GM23338 (cell line): ENCODE measurements at regions not wholly inside any gene's neighbourhood (a gene's known extent, or its start where the extent isn't known, plus 50 kb on each side); places are given as distances from the start of the nearest gene placed in this dataset.

Source experiments
- ATAC-seq: fragments of 200-7000 bp; cut with Tn5 transposase; 3 replicates; pipeline ENCODE4 v1.9.1; 2020
- DNase-seq: peaks from one replicate; pipeline ENCODE4 v3.0.0-alpha.2; 2015; ENCODE audit warnings: low spot score
- H2AFZ ChIP-seq: fragments of 200-600 bp; sonication (generic); 2 replicates; pipeline ENCODE4 v1.8.0; 2016; ENCODE audit warnings: antibody characterized with exemption, mild to moderate bottlenecking, moderate library complexity
- H3F3A ChIP-seq: fragments of 200-600 bp; sonication (generic); replicated peaks from 2 replicates; pipeline ENCODE4 v1.8.0; 2017; ENCODE audit warnings: antibody characterized with exemption, mixed run types, low read depth
- H3K27ac ChIP-seq: fragments of 200-600 bp; sonication (generic); 2 replicates; pipeline ENCODE4 v1.6.1; 2016; ENCODE audit warnings: low read depth
- H3K27me3 ChIP-seq: fragments of 200-600 bp; sonication (generic); 2 replicates; pipeline ENCODE4 v1.8.0; 2016; ENCODE audit warnings: mild to moderate bottlenecking, mixed run types, moderate library complexity; ENCODE audit not compliant: insufficient read depth
- H3K36me3 ChIP-seq: fragments of 200-600 bp; sonication (generic); 2 replicates; pipeline ENCODE4 v1.8.0; 2016; ENCODE audit warnings: mild to moderate bottlenecking; ENCODE audit not compliant: insufficient read depth
- H3K4me1 ChIP-seq: fragments of 200-600 bp; sonication (generic); 2 replicates; pipeline ENCODE4 v1.8.0; 2016; ENCODE audit warnings: mild to moderate bottlenecking, moderate library complexity; ENCODE audit not compliant: insufficient read depth
- H3K4me2 ChIP-seq: fragments of 200-600 bp; sonication (generic); 2 replicates; pipeline ENCODE4 v1.7.1; 2017; ENCODE audit warnings: mixed run types
- H3K4me3 ChIP-seq: fragments of 200-600 bp; sonication (generic); 2 replicates; pipeline ENCODE4 v1.6.1; 2016; ENCODE audit warnings: mixed run types
- H3K79me2 ChIP-seq: fragments of 200-600 bp; sonication (generic); replicated peaks from 2 replicates; pipeline ENCODE4 v1.8.0; 2017; ENCODE audit warnings: mild to moderate bottlenecking; ENCODE audit not compliant: insufficient read depth
- H3K9me2 ChIP-seq: fragments of 200-600 bp; sonication (generic); 2 replicates; pipeline ENCODE4 v1.8.0; 2017; ENCODE audit not compliant: insufficient read depth
- H4K20me1 ChIP-seq: fragments of 200-600 bp; sonication (generic); replicated peaks from 2 replicates; pipeline ENCODE4 v1.8.0; 2017; ENCODE audit warnings: mild to moderate bottlenecking; ENCODE audit not compliant: insufficient read depth
- H3K27ac Mint-ChIP-seq: 2 replicates; pipeline ENCODE4 v1.8.0; 2020; ENCODE audit warnings: inconsistent platforms, mild to moderate bottlenecking, moderate library complexity, mixed read lengths
- H3K27me3 Mint-ChIP-seq: 3 replicates; pipeline ENCODE4 v1.8.0; 2022; ENCODE audit warnings: low read depth, mild to moderate bottlenecking, moderate library complexity, mixed read lengths, inconsistent platforms; ENCODE audit not compliant: insufficient read depth, poor library complexity
- H3K36me3 Mint-ChIP-seq: 3 replicates; pipeline ENCODE4 v1.8.0; 2021; ENCODE audit warnings: low read depth, mild to moderate bottlenecking, inconsistent platforms, moderate library complexity, mixed read lengths
- H3K4me1 Mint-ChIP-seq: 3 replicates; pipeline ENCODE4 v1.8.0; 2020; ENCODE audit warnings: mild to moderate bottlenecking, inconsistent platforms, mixed read lengths
- H3K4me3 Mint-ChIP-seq: 3 replicates; pipeline ENCODE4 v1.8.0; 2021; ENCODE audit warnings: moderate library complexity, mild to moderate bottlenecking, inconsistent platforms, mixed read lengths
- H3K9me3 Mint-ChIP-seq: 3 replicates; pipeline ENCODE4 v1.8.0; 2020; ENCODE audit warnings: moderate library complexity, mild to moderate bottlenecking, inconsistent platforms, mixed read lengths
- CREB1 ChIP-seq: fragments of 250-450 bp; sonication (Bioruptor Pico); IDR thresholded peaks from 2 replicates; pipeline ENCODE4 v1.5.0; 2020; ENCODE audit warnings: low read depth, mild to moderate bottlenecking, moderate library complexity
- EZH2 ChIP-seq: fragments of 200-600 bp; sonication (generic); IDR thresholded peaks from one replicate; pipeline ENCODE4 v1.8.0; 2017; ENCODE audit warnings: antibody characterized with exemption, mild to moderate bottlenecking, low read depth; ENCODE audit not compliant: unreplicated experiment
- EZH2phosphoT487 ChIP-seq: fragments of 200-600 bp; sonication (generic); IDR thresholded peaks from one replicate; pipeline ENCODE4 v1.8.1; 2018; ENCODE audit warnings: antibody characterized with exemption; ENCODE audit not compliant: unreplicated experiment
- JUNB ChIP-seq: IDR thresholded peaks from one replicate; pipeline ENCODE4 v1.6.1; 2016; ENCODE audit warnings: antibody characterized with exemption; ENCODE audit not compliant: unreplicated experiment
- NANOG ChIP-seq: IDR thresholded peaks from 2 replicates; pipeline ENCODE4 v1.6.1; 2016; ENCODE audit warnings: antibody characterized with exemption, borderline replicate concordance
- POLR2AphosphoS5 ChIP-seq: IDR thresholded peaks from 2 replicates; pipeline ENCODE4 v1.6.1; 2016; ENCODE audit warnings: antibody characterized with exemption, low read depth
- STAT1 ChIP-seq: IDR thresholded peaks from one replicate; pipeline ENCODE4 v1.6.1; 2016; ENCODE audit warnings: antibody characterized with exemption; ENCODE audit not compliant: unreplicated experiment
- ZNF114 ChIP-seq: fragments of 250-450 bp; sonication (Bioruptor Pico); IDR thresholded peaks from 2 replicates; pipeline ENCODE4 v1.5.0; 2020; ENCODE audit warnings: mild to moderate bottlenecking, moderate library complexity
- ZNF331 ChIP-seq: fragments of 250-450 bp; sonication (Bioruptor Pico); IDR thresholded peaks from 2 replicates; pipeline ENCODE4 v1.5.0; 2020; ENCODE audit warnings: low read depth, mild to moderate bottlenecking, moderate library complexity
- TF ChIP-seq, protein P1 (sequence below): IDR thresholded peaks from 2 replicates; pipeline ENCODE4 v1.6.1; 2016; ENCODE audit warnings: antibody characterized with exemption
- TF ChIP-seq, protein P2 (sequence below): fragments of 250-450 bp; sonication (Bioruptor Pico); IDR thresholded peaks from 2 replicates; pipeline ENCODE4 v1.5.0; 2020; ENCODE audit warnings: mild to moderate bottlenecking, moderate library complexity

DNA sequence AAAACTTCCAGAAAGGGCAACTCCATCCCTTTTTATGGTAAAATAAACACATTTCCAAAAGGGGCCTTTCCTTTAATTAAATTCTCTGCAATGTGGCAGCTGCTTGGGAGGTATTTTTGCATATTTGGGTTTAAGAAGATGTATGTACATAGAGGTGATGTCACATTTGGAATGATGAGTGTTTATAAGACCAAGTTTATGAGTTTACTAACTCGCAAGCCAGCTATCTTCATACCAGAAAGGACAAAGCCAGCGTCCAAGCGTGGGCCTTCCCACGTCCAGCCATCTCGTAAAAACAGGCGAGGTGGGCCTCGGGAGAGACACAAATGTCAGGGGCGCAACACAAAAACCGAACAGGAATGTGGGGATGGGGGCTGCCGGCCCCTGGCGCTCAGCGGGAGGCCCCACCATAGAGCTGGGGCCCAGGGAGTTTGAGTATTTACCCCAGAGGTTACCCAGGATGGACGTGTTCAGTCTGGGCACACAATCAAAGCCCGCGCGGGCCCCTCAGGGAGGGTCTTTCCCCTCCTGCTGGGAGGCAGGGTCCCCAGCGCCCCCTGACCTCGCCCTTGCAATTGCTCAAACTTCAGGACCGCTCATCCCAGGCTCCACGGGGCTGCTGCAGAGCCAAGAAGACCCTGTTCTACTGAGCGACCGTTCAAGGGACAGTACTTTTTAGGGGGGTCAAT, 137.3 kb downstream of the TWIST2 start:
- Histone ChIP-seq H3K4me3 (no peak overlapping the region), H3K27ac (no peak overlapping the region), H2AFZ (peak overlapping the region; percentile 76), H3K27me3 (no peaks in the 10 kb centered on the region), H3K79me2 (no peaks in the 10 kb centered on the region), H3K9me2 (no peaks in the 10 kb centered on the region), H4K20me1 (no peaks in the 10 kb centered on the region), H3K36me3 (no peaks in the 10 kb centered on the region), H3K4me2 (no peak overlapping the region), H3F3A (no peaks in the 10 kb centered on the region), H3K4me1 (no peaks in the 10 kb centered on the region)
- H3K4me3 Mint-ChIP-seq = no peak overlapping the region
- peaks cover 5% of the 10 kb centered on the region; the same call in 2 of the 3 replicates for H3K9me3 Mint-ChIP-seq
- no peak for ATAC-seq
- H3K4me1 Mint-ChIP-seq = peaks cover 2% of the 10 kb centered on the region; the same call in 1 of the 3 replicates
- peaks cover 10% of the 10 kb centered on the region for H3K27me3 Mint-ChIP-seq
- H3K27ac Mint-ChIP-seq = no peak overlapping the region
- no peak for TF ChIP-seq ZNF114 (CRISPR knock-in tag)
- no peak for TF ChIP-seq CREB1 (CRISPR knock-in tag)
- no peak for TF ChIP-seq POLR2AphosphoS5
- TF ChIP-seq STAT1 = no peak
- no peak for TF ChIP-seq ZNF331 (CRISPR knock-in tag)
- TF ChIP-seq EZH2phosphoT487 = no peak
- TF ChIP-seq JUNB = no peak
- TF ChIP-seq, protein P1, sequence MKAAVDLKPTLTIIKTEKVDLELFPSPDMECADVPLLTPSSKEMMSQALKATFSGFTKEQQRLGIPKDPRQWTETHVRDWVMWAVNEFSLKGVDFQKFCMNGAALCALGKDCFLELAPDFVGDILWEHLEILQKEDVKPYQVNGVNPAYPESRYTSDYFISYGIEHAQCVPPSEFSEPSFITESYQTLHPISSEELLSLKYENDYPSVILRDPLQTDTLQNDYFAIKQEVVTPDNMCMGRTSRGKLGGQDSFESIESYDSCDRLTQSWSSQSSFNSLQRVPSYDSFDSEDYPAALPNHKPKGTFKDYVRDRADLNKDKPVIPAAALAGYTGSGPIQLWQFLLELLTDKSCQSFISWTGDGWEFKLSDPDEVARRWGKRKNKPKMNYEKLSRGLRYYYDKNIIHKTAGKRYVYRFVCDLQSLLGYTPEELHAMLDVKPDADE = no peak
- TF ChIP-seq EZH2 = no peak
- no peak for DNase-seq
- H3K36me3 Mint-ChIP-seq = no peaks in the 10 kb centered on the region

DNA sequence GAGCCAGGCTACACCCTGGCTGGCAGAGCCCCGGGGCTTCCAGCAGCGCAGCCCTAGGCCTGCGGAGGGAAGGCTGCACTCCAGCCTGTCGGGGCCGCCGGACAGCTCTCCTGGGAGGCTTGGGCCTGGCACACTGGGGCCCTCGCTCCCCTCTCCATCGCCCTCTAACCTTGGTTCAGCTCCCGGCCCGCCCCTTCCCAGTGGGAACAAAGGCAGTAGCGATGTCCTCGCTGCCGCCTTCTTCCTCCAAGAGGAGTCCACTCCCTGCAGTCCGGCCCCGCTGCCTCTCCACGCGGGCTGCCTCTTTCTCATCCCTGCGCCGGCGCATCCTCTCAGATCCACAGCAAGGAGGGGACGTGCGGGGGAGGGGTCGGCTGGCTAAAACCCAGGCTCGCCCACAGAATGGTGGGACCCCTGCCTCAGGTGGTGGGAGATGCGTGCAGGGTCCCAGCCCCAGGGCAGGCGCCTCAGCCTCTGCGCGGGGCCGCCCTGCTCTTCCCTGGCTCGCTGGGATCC, 138.1 kb downstream of the TWIST2 start:
- H3K79me2 ChIP-seq = no peaks in the 10 kb centered on the region
- H3K36me3 ChIP-seq = no peaks in the 10 kb centered on the region
- peak; percentile 47 for DNase-seq
- Mint-ChIP-seq H3K4me1 (peaks cover 2% of the 10 kb centered on the region; the same call in 1 of the 3 replicates), H3K27ac (no peak overlapping the region), H3K4me3 (no peak overlapping the region), H3K27me3 (peaks cover 10% of the 10 kb centered on the region), H3K9me3 (peaks cover 3% of the 10 kb centered on the region; the same call in 2 of the 3 replicates), H3K36me3 (no peaks in the 10 kb centered on the region)
- H3K9me2 ChIP-seq = no peaks in the 10 kb centered on the region
- no peaks in the 10 kb centered on the region for H3K27me3 ChIP-seq
- H4K20me1 ChIP-seq = no peaks in the 10 kb centered on the region
- no peak overlapping the region for H3K27ac ChIP-seq
- no peaks in the 10 kb centered on the region for H3F3A ChIP-seq
- no peak overlapping the region for H3K4me3 ChIP-seq
- H3K4me1 ChIP-seq = no peaks in the 10 kb centered on the region
- H2AFZ ChIP-seq = peak overlapping the region; percentile 76
- no peak overlapping the region for H3K4me2 ChIP-seq
- peak; percentile 86 for ATAC-seq
- TF ChIP-seq POLR2AphosphoS5 (no peak), ZNF114 (CRISPR knock-in tag) (no peak), EZH2phosphoT487 (no peak), EZH2 (no peak), CREB1 (CRISPR knock-in tag) (no peak), JUNB (no peak), NANOG (no peak), ZNF331 (CRISPR knock-in tag) (no peak)
- TF ChIP-seq, protein P1 = no peak
- TF ChIP-seq, protein P2, sequence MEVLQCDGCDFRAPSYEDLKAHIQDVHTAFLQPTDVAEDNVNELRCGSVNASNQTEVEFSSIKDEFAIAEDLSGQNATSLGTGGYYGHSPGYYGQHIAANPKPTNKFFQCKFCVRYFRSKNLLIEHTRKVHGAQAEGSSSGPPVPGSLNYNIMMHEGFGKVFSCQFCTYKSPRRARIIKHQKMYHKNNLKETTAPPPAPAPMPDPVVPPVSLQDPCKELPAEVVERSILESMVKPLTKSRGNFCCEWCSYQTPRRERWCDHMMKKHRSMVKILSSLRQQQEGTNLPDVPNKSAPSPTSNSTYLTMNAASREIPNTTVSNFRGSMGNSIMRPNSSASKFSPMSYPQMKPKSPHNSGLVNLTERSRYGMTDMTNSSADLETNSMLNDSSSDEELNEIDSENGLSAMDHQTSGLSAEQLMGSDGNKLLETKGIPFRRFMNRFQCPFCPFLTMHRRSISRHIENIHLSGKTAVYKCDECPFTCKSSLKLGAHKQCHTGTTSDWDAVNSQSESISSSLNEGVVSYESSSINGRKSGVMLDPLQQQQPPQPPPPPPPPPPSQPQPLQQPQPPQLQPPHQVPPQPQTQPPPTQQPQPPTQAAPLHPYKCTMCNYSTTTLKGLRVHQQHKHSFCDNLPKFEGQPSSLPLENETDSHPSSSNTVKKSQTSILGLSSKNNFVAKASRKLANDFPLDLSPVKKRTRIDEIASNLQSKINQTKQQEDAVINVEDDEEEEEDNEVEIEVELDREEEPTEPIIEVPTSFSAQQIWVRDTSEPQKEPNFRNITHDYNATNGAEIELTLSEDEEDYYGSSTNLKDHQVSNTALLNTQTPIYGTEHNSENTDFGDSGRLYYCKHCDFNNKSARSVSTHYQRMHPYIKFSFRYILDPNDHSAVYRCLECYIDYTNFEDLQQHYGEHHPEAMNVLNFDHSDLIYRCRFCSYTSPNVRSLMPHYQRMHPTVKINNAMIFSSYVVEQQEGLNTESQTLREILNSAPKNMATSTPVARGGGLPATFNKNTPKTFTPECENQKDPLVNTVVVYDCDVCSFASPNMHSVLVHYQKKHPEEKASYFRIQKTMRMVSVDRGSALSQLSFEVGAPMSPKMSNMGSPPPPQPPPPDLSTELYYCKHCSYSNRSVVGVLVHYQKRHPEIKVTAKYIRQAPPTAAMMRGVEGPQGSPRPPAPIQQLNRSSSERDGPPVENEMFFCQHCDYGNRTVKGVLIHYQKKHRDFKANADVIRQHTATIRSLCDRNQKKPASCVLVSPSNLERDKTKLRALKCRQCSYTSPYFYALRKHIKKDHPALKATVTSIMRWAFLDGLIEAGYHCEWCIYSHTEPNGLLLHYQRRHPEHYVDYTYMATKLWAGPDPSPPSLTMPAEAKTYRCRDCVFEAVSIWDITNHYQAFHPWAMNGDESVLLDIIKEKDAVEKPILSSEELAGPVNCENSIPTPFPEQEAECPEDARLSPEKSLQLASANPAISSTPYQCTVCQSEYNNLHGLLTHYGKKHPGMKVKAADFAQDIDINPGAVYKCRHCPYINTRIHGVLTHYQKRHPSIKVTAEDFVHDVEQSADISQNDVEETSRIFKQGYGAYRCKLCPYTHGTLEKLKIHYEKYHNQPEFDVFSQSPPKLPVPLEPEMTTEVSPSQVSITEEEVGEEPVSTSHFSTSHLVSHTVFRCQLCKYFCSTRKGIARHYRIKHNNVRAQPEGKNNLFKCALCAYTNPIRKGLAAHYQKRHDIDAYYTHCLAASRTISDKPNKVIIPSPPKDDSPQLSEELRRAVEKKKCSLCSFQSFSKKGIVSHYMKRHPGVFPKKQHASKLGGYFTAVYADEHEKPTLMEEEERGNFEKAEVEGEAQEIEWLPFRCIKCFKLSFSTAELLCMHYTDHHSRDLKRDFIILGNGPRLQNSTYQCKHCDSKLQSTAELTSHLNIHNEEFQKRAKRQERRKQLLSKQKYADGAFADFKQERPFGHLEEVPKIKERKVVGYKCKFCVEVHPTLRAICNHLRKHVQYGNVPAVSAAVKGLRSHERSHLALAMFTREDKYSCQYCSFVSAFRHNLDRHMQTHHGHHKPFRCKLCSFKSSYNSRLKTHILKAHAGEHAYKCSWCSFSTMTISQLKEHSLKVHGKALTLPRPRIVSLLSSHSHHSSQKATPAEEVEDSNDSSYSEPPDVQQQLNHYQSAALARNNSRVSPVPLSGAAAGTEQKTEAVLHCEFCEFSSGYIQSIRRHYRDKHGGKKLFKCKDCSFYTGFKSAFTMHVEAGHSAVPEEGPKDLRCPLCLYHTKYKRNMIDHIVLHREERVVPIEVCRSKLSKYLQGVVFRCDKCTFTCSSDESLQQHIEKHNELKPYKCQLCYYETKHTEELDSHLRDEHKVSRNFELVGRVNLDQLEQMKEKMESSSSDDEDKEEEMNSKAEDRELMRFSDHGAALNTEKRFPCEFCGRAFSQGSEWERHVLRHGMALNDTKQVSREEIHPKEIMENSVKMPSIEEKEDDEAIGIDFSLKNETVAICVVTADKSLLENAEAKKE (CRISPR knock-in tag) = no peak
